ENCODE measurements at regions not wholly inside any gene's neighbourhood (a gene's known extent, or its start where the extent isn't known, plus 50 kb on each side); places are given as distances from the start of the nearest gene placed in this dataset.

DNA sequence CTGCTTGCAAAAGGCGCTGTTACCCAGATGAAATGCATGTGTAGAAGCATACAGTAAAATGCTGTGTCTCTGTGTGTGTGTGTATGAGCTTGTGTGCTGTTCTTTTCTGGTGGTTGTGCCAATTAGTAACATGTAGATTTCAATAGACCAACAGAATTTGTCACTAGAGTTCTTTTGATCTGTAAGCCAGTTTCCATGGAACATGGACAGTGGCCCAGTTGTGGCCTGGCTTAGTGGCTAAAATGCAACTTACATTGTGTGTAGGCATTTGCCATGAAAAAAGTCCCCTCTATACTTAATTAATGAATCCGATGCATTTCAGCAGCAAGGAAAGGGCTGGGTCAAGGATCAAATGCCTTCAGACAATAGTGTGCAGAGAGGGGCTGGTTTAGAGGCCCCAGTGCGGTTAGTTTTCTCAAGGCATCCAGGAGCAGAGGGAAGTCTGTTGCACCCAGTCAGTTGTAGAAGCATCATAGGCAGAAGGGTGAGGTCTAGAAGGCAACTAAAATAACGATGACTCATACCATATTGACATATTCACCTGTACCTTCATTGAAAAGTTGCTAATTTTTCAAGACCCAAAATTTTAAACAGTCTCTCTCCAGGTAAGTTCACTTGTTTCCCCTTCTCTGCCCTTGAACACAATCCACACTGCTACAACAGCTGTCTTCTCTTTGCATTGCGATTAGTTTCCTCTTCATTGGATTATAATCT lies 366.9 kb upstream of the SPRED2 start:
- TF ChIP-seq ZFX (IDR thresholded peaks at IDR 0.05) = no peak
- TF ChIP-seq, protein P1, sequence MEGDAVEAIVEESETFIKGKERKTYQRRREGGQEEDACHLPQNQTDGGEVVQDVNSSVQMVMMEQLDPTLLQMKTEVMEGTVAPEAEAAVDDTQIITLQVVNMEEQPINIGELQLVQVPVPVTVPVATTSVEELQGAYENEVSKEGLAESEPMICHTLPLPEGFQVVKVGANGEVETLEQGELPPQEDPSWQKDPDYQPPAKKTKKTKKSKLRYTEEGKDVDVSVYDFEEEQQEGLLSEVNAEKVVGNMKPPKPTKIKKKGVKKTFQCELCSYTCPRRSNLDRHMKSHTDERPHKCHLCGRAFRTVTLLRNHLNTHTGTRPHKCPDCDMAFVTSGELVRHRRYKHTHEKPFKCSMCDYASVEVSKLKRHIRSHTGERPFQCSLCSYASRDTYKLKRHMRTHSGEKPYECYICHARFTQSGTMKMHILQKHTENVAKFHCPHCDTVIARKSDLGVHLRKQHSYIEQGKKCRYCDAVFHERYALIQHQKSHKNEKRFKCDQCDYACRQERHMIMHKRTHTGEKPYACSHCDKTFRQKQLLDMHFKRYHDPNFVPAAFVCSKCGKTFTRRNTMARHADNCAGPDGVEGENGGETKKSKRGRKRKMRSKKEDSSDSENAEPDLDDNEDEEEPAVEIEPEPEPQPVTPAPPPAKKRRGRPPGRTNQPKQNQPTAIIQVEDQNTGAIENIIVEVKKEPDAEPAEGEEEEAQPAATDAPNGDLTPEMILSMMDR (conservative IDR thresholded peaks at IDR 0.05) = no peak
- H3K27ac ChIP-seq = no peak overlapping the region

DNA sequence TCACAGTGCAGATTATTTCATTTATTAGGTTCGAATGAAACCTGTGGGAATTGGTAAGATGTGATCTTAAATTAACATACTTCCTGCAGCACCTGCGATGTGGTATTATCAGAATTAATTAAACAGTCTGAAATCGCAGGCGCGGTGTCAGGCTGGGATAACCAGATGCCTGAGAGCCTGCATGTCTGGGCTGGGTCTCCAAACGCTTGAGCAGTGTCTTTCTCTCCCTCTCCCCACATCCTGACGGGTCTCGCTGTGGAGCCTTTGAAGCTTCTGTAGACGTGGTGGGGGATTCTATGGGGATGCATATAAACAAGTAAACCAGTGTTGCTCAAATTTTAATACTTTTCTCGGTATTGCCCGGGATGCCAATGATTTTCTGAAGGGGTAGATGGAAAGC lies 366.2 kb upstream of the SPRED2 start:
- TF ChIP-seq ZFX (IDR thresholded peaks at IDR 0.05) = no peak
- TF ChIP-seq, protein P1 (conservative IDR thresholded peaks at IDR 0.05) = no peak

DNA sequence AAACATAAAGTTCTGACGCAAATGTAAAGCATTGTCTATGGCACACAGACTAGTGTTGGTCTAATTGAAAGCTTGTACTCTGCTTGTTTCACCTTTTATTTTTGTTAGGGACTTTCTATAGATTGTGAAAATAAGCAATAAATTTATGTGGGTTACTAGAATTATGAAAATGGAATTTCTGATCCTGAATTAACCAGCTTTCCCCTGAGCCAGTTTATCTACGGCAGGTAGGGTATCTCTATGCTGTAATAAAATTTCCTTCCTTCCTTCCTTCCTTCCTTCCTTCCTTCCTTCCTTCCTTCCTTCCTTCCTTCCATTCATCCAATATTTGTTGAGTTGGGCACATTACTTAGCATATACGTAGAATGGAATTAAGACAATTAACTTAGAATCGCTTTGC lies 362.6 kb upstream of the SPRED2 start:
- no peak for TF ChIP-seq ZFX (IDR thresholded peaks at IDR 0.05)
- TF ChIP-seq, protein P1 (conservative IDR thresholded peaks at IDR 0.05) = no peak
- H3K27ac ChIP-seq = no peak overlapping the region

More for the DNA sequence above, 366.2 kb upstream of the SPRED2 start:
- no peak overlapping the region for H3K27ac ChIP-seq

DNA sequence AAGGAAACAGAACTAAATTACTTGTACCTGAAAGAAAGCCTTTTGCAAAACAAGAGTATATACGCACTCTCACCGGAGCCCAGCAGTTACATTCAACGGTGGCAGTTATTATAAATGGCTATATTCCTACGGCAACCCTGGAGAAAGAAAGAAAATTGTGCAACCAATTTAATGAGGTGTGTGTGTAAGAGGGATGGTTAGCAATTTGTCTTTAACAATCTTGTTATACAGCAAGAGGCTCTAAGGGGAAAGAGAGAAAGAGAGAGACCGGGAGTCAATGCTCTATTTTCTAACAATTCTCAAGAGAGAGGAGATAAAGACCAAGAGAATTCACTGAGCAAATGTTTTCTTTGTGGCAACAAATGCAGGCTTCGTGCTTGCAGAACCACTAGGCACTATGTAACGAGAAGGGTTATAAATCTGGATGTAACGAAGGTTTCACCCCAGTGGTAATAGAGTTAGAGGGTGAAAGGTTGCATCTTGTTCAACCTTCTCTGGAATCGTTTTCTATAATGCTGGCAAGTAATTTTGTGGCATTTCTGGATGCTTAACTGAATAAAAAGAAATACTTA lies 359.1 kb upstream of the SPRED2 start:
- TF ChIP-seq ZFX (IDR thresholded peaks at IDR 0.05) = no peak
- TF ChIP-seq, protein P1 (conservative IDR thresholded peaks at IDR 0.05) = no peak
- H3K27ac ChIP-seq = no peak overlapping the region

DNA sequence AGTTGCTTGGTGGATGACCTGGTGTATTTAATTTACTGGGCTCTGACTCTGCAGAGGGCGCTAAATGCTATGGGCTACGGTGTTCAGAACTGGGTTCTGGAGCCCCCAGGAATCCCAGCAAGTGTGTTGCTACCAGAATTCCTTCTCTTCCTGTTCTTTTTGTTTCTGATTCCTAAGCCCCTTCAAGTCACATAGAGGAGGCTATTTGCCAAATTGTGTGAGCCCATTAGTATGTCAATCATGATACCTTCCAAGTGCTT lies 358.2 kb upstream of the SPRED2 start:
- TF ChIP-seq ZFX (IDR thresholded peaks at IDR 0.05) = no peak
- TF ChIP-seq, protein P1 (conservative IDR thresholded peaks at IDR 0.05) = no peak
- H3K27ac ChIP-seq = no peak overlapping the region

DNA sequence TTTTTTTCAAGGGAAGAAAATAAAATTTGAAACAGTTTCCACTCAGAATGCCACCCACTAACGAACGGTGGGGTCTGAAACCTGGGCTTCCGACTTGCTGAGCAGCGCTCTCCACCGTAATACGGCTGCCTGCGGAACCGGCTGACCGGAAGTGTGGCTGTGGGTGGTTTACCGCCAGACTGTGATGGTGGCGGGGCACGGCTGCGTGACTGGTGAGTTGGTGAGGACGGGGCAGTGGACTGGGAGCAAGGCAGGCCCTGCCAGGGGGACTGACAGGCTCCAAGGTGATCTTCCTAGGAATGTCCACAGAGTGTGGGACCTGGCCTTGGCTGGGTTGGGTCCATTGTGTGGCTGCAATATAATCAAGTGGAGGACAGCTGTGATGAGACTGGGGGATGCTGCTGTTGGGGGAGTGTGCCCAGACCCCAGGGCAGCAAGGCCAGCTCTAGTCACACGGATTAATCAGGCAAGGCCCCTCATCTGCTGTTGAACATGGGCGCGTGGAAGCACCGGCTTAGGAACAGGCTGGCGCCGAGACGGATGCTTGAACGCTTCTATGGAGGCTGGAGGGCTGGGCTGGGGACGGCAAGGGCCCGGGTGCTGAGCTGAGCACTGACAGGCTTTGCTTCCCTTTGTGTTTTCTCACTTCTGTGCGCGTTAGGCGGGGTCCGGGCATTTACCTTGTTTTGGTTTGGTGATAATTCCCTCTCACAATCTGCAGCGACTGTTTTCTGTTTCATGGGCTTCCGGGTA lies 357.7 kb upstream of the SPRED2 start:
- no peak for TF ChIP-seq ZFX (IDR thresholded peaks at IDR 0.05)
- TF ChIP-seq, protein P1 (conservative IDR thresholded peaks at IDR 0.05) = no peak
- no peak overlapping the region for H3K27ac ChIP-seq

DNA sequence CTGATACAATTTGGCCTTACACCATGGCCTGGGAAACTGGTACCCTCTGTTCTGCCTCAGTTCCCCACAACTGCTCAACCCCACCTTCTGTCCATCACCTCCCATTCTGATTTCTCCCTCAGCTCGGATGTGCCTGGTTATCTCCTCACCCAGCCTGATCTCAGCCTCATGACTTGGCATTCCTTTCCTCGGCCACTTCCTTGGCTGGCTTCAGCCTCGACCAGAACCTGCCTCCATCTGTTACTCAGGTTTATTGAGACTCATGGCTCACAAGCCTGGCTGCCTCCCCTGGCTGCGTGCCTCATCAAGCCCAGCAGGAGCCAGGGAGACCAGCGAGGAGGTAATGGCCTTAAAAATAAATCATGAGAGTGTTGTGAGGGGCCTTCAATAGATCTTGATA lies 356.2 kb upstream of the SPRED2 start:
- TF ChIP-seq, protein P1 (conservative IDR thresholded peaks at IDR 0.05) = no peak
- no peak for TF ChIP-seq ZFX (IDR thresholded peaks at IDR 0.05)
- H3K27ac ChIP-seq = no peak overlapping the region

Measured in C4-2B (cell line).